Neuron (in vitro differentiated cells): ENCODE measurements at regions not wholly inside any gene's neighbourhood (a gene's known extent, or its start where the extent isn't known, plus 50 kb on each side); places are given as distances from the start of the nearest gene placed in this dataset.

Source experiments
- H2AFZ ChIP-seq: one replicate; pipeline ENCODE4 v1.6.1; 2013; ENCODE audit warnings: low read depth, mild to moderate bottlenecking, inconsistent platforms, low read length, moderate library complexity
- H3K27me3 ChIP-seq: one replicate; pipeline ENCODE4 v1.6.1; 2013; ENCODE audit warnings: low read length; ENCODE audit not compliant: insufficient read depth
- H3K36me3 ChIP-seq: one replicate; pipeline ENCODE4 v1.6.1; 2013; ENCODE audit warnings: low read length; ENCODE audit not compliant: insufficient read depth
- H3K4me1 ChIP-seq: one replicate; pipeline ENCODE4 v1.6.1; 2013; ENCODE audit warnings: low read length; ENCODE audit not compliant: insufficient read depth
- H3K4me3 ChIP-seq: 2 replicates; pipeline ENCODE4 v1.5.1; 2013; ENCODE audit warnings: mild to moderate bottlenecking, low read length, moderate library complexity
- H3K9me3 ChIP-seq: one replicate; pipeline ENCODE4 v1.6.1; 2013; ENCODE audit warnings: low read length

- H3K36me3 ChIP-seq = no peaks in the 10 kb centered on the region
- H2AFZ ChIP-seq = no peak overlapping the region
- H3K27me3 ChIP-seq = no peaks in the 10 kb centered on the region
- peaks cover 13% of the 10 kb centered on the region for H3K4me1 ChIP-seq
- no peak overlapping the region for H3K4me3 ChIP-seq
- no peaks in the 10 kb centered on the region for H3K9me3 ChIP-seq
Observed at GRCh38 chr1:228870041-228870713, 134.9 kb downstream of the RHOU start.

- Histone ChIP-seq H3K36me3 (no peaks in the 10 kb centered on the region), H3K4me1 (peaks cover 10% of the 10 kb centered on the region), H3K4me3 (no peak overlapping the region), H2AFZ (no peak overlapping the region), H3K9me3 (no peaks in the 10 kb centered on the region), H3K27me3 (no peaks in the 10 kb centered on the region)
Observed at GRCh38 chr1:228871314-228872061, 136.2 kb downstream of the RHOU start.

GRCh38 chr1:228872080-228872479 lies 136.8 kb downstream of the RHOU start:
- no peak overlapping the region for H2AFZ ChIP-seq
- peaks cover 4% of the 10 kb centered on the region for H3K4me1 ChIP-seq
- no peaks in the 10 kb centered on the region for H3K36me3 ChIP-seq
- H3K9me3 ChIP-seq = no peaks in the 10 kb centered on the region
- no peaks in the 10 kb centered on the region for H3K27me3 ChIP-seq
- H3K4me3 ChIP-seq = no peak overlapping the region

- Histone ChIP-seq H3K4me3 (no peak overlapping the region), H3K27me3 (no peaks in the 10 kb centered on the region), H3K4me1 (peaks cover 2% of the 10 kb centered on the region), H3K9me3 (no peaks in the 10 kb centered on the region), H2AFZ (no peak overlapping the region), H3K36me3 (no peaks in the 10 kb centered on the region)
Observed at GRCh38 chr1:228873709-228874108, 138.4 kb downstream of the RHOU start.

GRCh38 chr1:228875741-228876140 lies 140.5 kb downstream of the RHOU start:
- Histone ChIP-seq H2AFZ (no peak overlapping the region), H3K36me3 (no peaks in the 10 kb centered on the region)

GRCh38 chr1:228876187-228876586 lies 140.9 kb downstream of the RHOU start:
- Histone ChIP-seq H3K4me1 (peaks cover 2% of the 10 kb centered on the region), H2AFZ (no peak overlapping the region), H3K9me3 (no peaks in the 10 kb centered on the region), H3K4me3 (no peak overlapping the region), H3K27me3 (no peaks in the 10 kb centered on the region), H3K36me3 (no peaks in the 10 kb centered on the region)

More at GRCh38 chr1:228875741-228876140, 140.5 kb downstream of the RHOU start:
- no peaks in the 10 kb centered on the region for H3K9me3 ChIP-seq
- H3K4me3 ChIP-seq = no peak overlapping the region
- no peaks in the 10 kb centered on the region for H3K27me3 ChIP-seq
- peaks cover 2% of the 10 kb centered on the region for H3K4me1 ChIP-seq

GRCh38 chr1:228879164-228879563 lies 143.9 kb downstream of the RHOU start:
- H3K4me1 ChIP-seq = peaks cover 16% of the 10 kb centered on the region
- no peaks in the 10 kb centered on the region for H3K9me3 ChIP-seq
- H3K4me3 ChIP-seq = no peak overlapping the region
- H2AFZ ChIP-seq = no peak overlapping the region
- H3K27me3 ChIP-seq = no peaks in the 10 kb centered on the region
- no peaks in the 10 kb centered on the region for H3K36me3 ChIP-seq

GRCh38 chr1:228882041-228882770 lies 146.9 kb downstream of the RHOU start:
- no peaks in the 10 kb centered on the region for H3K9me3 ChIP-seq
- no peaks in the 10 kb centered on the region for H3K27me3 ChIP-seq
- no peak overlapping the region for H3K4me3 ChIP-seq
- H2AFZ ChIP-seq = no peak overlapping the region
- H3K4me1 ChIP-seq = peaks cover 16% of the 10 kb centered on the region
- H3K36me3 ChIP-seq = no peaks in the 10 kb centered on the region

GRCh38 chr1:228882771-228883450 lies 147.6 kb downstream of the RHOU start:
- Histone ChIP-seq H3K9me3 (no peaks in the 10 kb centered on the region), H3K4me1 (peaks cover 16% of the 10 kb centered on the region), H2AFZ (no peak overlapping the region), H3K27me3 (no peaks in the 10 kb centered on the region), H3K4me3 (no peak overlapping the region), H3K36me3 (no peaks in the 10 kb centered on the region)

GRCh38 chr1:228883535-228883934 lies 148.3 kb downstream of the RHOU start:
- H3K4me1 ChIP-seq = peaks cover 16% of the 10 kb centered on the region
- no peaks in the 10 kb centered on the region for H3K9me3 ChIP-seq
- no peaks in the 10 kb centered on the region for H3K36me3 ChIP-seq
- H3K4me3 ChIP-seq = no peak overlapping the region
- H3K27me3 ChIP-seq = no peaks in the 10 kb centered on the region
- H2AFZ ChIP-seq = no peak overlapping the region

GRCh38 chr1:228884196-228884595 lies 148.9 kb downstream of the RHOU start:
- Histone ChIP-seq H3K36me3 (no peaks in the 10 kb centered on the region), H3K4me3 (no peak overlapping the region), H2AFZ (no peak overlapping the region), H3K4me1 (peaks cover 16% of the 10 kb centered on the region), H3K9me3 (no peaks in the 10 kb centered on the region), H3K27me3 (no peaks in the 10 kb centered on the region)

- Histone ChIP-seq H3K9me3 (no peaks in the 10 kb centered on the region), H3K27me3 (no peaks in the 10 kb centered on the region), H3K4me1 (peaks cover 16% of the 10 kb centered on the region), H3K4me3 (no peak overlapping the region), H3K36me3 (no peaks in the 10 kb centered on the region), H2AFZ (no peak overlapping the region)
Observed at GRCh38 chr1:228884615-228885566, 149.6 kb downstream of the RHOU start.
